Lower leg skin (tissue), 4 donors: ENCODE measurements at regions not wholly inside any gene's neighbourhood (a gene's known extent, or its start where the extent isn't known, plus 50 kb on each side); places are given as distances from the start of the nearest gene placed in this dataset.

Experiments used
- DNase-seq, 2 donors: peaks; one replicate each; pipeline ENCODE4 v3.0.0-alpha.2; 2019; ENCODE audit warnings: low spot score in 2 of 2
- H3K4me3 ChIP-seq: fragments of 200-600 bp; sonication (generic); 2 replicates; pipeline ENCODE4 v1.5.1; 2017; ENCODE audit warnings: mild to moderate bottlenecking, low read depth; ENCODE audit not compliant: poor library complexity, severe bottlenecking
- POLR2A ChIP-seq, 2 donors: fragments of 450-650 bp; IDR thresholded peaks; one replicate each; pipeline ENCODE4 v1.6.1; 2016 to 2017; ENCODE audit warnings: antibody characterized with exemption in 2 of 2, mild to moderate bottlenecking in 1 of 2, moderate library complexity in 1 of 2
- WGBS, 2 donors: methylation state at CpG; one replicate each; pipeline ENCODE4 v1.1.5; 2018; 5-methylcytosine and 5-hydroxymethylcytosine counted together
- intact Hi-C: fragments of 100-400 bp; cut with DNase I; formaldehyde crosslinking; loops from one replicate; pipeline ENCODE4 v1.15.0; 2023; ENCODE audit warnings: low total_unique reads
- TF ChIP-seq, protein P1 (sequence below), 3 donors: fragments of 450-650 bp; IDR thresholded peaks; one replicate each; pipeline ENCODE4 v1.5.1; 2016; ENCODE audit warnings: antibody characterized with exemption in 3 of 3, mild to moderate bottlenecking in 3 of 3, moderate library complexity in 2 of 3

DNA sequence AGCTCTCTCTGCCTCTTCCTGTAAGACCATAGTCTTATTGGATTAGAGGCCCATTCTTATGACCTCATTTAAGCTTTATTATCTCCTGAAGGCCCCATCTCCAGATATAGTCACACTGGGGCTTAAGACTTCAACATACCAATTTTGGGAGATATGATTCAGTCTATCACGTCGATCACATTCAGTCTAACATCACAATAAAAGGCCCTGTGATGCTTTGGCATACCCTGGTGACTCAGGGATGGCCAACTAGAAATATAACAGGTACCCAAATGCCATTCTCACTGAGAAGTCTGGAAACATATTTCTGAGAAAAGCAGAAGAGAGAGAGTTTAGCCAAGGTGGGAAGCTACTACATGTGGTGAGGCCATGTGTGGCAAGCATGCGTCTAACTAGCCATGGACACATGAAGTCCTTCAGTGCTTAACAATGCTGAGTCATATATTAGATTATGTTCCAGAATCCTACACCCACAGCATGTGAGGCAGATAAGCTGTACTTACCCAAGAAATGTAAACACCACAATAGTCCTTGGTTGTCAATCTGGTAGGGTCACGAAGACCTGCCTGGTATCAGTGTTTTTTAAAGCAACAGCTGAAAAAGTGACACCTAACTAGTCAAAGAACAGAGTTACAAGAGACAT lies 485.1 kb downstream of the FOXO1 start:
- DNase-seq: no peak
- 86 to 93% methylated on average over 4 of the region's 4 CpGs for WGBS, 2 donors
- TF ChIP-seq, protein P1, sequence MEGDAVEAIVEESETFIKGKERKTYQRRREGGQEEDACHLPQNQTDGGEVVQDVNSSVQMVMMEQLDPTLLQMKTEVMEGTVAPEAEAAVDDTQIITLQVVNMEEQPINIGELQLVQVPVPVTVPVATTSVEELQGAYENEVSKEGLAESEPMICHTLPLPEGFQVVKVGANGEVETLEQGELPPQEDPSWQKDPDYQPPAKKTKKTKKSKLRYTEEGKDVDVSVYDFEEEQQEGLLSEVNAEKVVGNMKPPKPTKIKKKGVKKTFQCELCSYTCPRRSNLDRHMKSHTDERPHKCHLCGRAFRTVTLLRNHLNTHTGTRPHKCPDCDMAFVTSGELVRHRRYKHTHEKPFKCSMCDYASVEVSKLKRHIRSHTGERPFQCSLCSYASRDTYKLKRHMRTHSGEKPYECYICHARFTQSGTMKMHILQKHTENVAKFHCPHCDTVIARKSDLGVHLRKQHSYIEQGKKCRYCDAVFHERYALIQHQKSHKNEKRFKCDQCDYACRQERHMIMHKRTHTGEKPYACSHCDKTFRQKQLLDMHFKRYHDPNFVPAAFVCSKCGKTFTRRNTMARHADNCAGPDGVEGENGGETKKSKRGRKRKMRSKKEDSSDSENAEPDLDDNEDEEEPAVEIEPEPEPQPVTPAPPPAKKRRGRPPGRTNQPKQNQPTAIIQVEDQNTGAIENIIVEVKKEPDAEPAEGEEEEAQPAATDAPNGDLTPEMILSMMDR (IDR thresholded peaks at IDR 0.05): no peak
- no peak for TF ChIP-seq POLR2A (IDR thresholded peaks at IDR 0.05)
- H3K4me3 ChIP-seq: no peak overlapping the region
- intact Hi-C loops: no loop called here

DNA sequence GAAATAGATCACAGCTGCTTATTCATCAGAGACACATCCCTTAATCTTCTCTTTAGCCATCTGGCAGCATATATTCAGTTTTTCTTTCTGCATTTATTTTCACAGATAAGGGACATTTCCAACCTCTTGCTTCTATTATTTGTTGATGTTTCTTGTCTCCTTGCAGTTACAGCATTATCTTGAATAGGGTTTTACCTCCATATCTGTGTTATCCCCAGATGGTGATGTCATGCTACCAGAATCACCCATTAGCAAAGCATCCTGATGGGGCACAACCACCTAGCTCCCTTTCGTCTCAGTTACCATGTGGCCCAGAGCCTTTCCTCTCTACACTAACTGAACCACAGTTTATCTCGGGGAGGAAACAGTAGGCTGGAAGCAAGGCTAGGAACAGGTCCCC lies 483.9 kb downstream of the FOXO1 start:
- no peak for DNase-seq
- intact Hi-C loops: no loop called here
- TF ChIP-seq POLR2A (IDR thresholded peaks at IDR 0.05): no peak
- TF ChIP-seq, protein P1 (IDR thresholded peaks at IDR 0.05): no peak
- WGBS, 2 donors: 88 to 91% methylated on average over 2 of the region's 2 CpGs
- H3K4me3 ChIP-seq: no peak overlapping the region

DNA sequence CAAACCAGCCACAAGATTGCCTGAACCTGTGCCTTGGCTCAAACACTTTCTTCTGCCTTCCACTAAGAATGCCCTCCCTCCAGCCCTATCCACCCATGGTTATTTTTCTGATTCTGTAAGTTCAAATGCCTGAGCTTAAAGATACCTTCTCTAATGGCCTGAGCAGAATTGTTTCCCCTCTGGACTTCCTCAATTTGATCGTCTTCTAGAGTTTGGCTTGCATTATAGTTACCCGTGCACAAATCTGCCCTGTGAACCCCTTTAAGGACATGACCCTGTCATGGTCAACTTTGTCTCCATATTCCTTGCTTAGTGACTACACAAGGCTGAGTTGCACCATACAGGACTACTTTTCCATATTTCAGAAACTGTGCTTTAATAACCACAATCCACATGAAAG lies 481.0 kb downstream of the FOXO1 start:
- no peak overlapping the region for H3K4me3 ChIP-seq
- 83 to 84% methylated on average over 2 of the region's 2 CpGs for WGBS, 2 donors
- no peak for DNase-seq
- intact Hi-C loops: no loop called here
- TF ChIP-seq, protein P1 (IDR thresholded peaks at IDR 0.05): no peak
- no peak for TF ChIP-seq POLR2A (IDR thresholded peaks at IDR 0.05)

DNA sequence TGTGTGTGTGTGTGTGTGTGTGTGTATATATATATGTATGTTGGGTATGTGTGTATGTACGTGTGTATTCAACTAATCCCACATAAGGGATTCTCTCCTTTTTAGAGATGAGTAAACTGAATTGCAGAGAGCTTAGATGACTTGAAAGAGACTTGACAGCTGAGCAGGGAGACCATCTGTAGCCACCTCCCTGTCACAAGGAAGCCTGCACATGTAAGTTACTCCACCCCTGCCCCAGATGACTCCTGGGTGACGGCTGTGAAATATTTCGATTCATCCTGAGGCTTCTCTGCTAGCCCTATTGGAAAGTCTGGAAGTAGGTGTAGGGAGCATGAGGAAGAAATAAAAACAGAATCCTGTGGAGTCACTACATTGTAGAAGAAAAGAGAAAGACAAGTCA lies 480.4 kb downstream of the FOXO1 start:
- no peak for DNase-seq
- no peak overlapping the region for H3K4me3 ChIP-seq
- WGBS, 2 donors: 65 to 87% methylated on average over 3 of the region's 3 CpGs
- TF ChIP-seq, protein P1 (IDR thresholded peaks at IDR 0.05): no peak
- TF ChIP-seq POLR2A (IDR thresholded peaks at IDR 0.05): no peak
- intact Hi-C loops: no loop called here

DNA sequence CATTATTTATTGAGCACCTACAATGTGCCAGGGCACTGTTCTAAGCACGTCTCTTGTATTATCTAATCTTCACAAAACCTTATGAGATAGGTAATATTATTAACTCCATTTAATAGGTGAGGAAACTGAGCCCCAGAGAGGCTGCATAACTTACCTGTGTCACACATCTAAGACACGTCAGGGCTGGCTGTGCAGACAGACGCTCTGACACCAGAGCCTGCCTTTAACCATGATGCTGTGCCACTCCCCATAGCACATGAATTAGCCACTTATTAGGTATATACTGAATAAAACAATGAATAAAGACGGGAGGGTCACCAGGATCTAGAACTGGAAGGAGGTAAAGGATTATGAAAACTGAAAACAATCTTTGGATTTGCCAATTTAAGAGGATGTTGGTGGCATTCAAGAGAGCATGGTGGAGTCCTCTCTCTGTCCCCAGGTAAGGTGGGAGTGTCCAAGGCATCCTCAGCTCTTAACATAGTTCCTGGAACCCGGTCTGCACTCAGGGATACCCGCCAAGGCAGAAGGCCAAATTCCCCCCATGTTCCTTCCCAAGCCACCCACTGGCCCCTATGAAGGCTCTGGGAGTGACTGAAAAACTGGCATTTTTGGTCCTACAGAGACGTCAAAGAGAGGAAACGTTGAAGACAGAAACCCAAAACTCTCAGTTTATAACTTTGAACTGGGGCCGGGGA lies 479.7 kb downstream of the FOXO1 start:
- no peak for DNase-seq
- intact Hi-C loops: no loop called here
- no peak overlapping the region for H3K4me3 ChIP-seq
- TF ChIP-seq, protein P1 (IDR thresholded peaks at IDR 0.05): no peak
- TF ChIP-seq POLR2A (IDR thresholded peaks at IDR 0.05): no peak
- WGBS, 2 donors: 85 to 90% methylated on average over 9 of the region's 9 CpGs
